GM19351 (cell line): ENCODE measurements at regions not wholly inside any gene's neighbourhood (a gene's known extent, or its start where the extent isn't known, plus 50 kb on each side); places are given as distances from the start of the nearest gene placed in this dataset.
"Not testable (repeated sequence)": the region's sequence is repeated elsewhere in the genome, so short reads cannot be mapped to it uniquely, and the experiment has no call there.

Experiments used
- ATAC-seq: cut with Tn5 transposase; IDR thresholded peaks from one replicate; pipeline ENCODE4 v1.9.1; 2021; ENCODE audit warnings: mild to moderate bottlenecking, moderate library complexity; ENCODE audit not compliant: unreplicated experiment

DNA sequence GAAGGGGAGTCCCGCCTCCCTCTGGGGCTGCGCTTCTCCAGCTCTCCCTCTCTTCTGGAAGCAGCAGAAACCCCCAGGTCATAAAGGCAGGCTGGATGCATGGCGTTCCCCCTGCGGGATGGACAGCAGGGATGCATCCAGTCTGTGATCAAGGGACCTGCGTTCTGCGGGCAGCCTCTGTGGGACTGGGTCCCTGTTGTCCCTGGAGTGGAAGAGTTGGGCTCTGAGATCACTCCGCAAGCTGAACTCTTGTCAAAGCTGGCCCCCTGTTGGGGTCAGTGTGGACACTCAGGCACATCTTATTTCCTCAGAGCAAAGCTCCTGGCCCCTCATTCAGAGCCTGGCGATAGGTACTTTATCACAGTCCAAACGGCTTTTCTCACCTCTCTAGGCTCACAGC is 341.2 kb downstream of the PTPRU start:
- ATAC-seq: no peak

DNA sequence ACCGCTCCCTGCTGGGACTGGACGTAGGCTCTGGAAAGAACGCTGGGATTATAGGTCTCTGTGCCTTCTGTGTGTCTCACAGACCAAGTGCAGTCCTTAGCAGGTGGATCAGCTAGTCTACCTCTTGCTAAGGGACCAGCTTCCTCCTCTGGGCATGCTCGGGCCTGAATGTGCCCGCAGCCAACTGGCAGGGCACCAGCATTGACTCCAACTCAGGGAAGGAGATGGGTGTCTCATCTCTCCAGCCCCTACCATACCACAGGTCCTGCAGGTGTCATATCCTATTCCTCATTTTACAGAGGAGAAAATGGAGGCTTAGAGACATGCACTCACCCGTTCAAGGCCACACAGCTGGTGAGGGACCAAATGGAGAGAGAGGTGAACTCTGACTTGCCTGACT is 340.2 kb downstream of the PTPRU start:
- no peak for ATAC-seq

DNA sequence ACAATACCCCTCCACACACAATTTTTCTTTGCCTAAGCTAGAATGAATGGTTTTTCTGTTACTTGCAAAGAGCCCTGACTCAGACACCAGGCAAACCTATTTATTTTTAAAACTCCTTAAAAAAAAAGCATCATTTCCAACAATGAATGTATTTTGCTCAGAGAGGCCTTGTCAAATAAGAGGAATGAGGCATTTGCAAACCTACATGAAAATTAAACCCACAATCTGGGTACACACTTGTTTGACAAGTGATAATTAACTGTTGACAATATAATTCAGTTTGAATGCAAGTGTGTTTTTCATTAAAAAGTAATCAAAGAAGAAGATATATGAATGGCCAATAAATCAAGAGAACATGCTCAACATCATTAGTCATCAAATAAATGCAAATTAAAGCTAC is 339.5 kb downstream of the PTPRU start:
- ATAC-seq: no peak

DNA sequence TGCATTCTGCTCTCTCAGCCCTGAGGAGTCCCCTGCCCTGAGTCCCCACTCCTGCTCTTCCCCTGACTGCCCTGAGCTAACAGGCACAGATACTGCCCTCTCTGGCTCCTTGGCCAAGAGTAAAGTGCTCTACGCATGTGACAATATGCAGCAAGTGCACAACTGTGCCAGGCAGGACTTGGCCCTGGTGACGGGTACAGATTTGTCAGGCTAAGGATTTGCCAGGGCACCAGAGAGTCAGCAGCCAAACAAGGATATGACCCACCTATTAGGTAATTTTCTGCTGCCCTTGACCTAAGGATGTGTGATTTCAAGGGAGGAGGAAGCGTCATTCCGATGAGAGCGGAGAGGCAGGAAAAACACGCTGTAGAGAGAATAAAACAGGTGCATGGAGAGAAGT is 339.0 kb downstream of the PTPRU start:
- no peak for ATAC-seq

DNA sequence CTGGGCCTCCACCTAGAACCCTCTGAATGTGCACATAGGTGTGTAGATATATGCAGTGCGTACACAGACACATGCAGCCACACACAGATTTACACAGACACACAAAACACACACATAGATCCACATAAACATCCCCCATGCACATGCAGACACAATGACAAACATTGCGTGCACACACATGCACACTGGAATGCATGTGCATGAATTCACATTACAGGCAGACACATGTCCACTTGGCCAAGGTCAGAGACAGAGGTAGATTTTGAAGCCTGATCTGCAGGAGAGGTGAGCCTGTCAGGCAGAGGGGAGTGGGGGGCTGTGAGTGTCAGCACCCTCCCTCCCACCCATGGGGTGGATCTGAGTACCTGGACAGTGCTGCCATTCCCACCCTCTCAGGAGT is 338.5 kb downstream of the PTPRU start:
- no peak for ATAC-seq

DNA sequence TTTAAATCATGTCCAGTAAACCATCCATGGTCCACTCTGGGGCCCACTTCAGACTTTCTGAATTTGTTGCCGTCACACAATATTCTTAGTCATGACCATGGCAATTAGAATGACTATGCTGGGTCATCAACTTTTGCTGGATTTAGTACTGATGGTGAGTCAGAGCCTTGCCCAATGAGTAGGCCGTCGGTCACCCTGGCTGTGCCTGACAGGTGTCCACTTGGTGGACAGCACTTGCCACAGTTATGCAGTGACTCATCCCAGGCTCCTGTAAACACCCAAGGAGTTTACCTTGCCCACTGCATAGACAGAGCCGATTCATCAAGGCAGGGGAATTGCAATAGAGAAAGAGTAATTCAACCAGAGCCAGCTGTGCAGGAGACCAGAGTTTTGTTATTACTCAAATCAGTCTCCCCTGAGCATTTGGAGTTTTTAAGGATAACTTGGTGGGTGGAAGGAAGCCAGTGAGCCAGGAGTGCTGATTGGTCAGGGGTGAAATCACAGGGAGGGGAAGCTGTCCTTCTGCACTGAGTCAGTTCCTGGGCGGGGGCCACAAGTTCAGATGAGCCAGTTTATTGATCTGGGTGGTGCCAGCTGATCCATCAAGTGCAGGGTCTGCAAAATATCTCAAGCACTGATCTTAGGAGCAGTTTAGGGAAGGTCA is 333.8 kb downstream of the PTPRU start:
- no peak for ATAC-seq

DNA sequence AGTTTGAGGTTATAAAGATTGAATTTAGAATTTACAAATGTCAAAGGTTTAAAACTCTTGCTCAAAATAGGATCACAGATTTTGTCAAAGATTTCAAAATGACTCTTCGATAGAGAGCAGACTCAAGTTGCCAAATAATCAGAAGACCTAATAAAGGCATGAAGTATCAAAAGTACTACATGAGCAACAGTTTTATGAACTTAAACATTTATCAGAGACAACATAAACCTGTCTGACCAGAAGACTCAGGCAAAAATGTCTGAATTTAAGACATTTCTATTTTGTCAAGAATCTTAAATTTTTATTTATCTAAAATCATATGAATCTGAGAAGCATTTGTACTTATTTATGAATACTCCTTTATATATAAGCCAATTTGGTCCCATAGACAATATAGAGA is 330.9 kb downstream of the PTPRU start:
- no peak for ATAC-seq

DNA sequence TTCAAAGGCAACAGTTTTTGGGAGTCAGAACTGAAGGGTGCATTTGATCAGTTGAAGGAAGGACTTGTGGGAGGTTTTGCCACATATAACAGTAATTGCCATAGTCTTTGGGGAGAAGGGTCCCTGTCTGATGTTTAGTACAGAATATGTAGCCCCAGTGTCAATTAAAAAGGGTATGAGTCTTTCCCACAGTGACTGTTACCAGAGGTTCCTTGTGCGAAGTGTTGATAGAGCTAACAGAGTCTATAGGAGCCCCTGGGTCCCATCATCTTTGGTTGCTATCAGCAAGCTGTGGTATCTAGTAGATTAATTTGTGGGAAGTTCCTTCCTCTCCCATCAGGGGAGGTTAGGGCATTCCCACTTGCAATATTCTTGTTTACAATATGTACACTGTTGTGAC is 329.2 kb downstream of the PTPRU start:
- no peak for ATAC-seq

DNA sequence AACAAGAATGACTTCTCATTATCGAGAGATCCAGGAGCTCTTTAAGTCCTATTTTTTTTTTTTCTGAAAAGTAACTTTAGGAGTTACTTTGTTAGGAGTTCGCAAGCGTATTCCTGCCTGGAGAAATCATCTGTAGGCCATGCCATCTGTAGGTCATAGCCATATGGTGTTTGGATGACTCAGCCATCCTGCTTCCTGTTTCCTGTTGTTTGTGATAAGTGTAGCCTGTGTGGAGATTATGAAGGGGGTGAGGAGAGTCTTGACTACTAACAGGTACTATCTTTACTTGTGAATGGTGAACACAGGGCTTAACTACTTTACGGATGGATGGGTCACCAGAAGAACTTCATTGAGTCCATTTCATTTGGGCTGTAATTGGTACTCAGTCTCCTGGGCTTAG is 327.2 kb downstream of the PTPRU start:
- ATAC-seq: no peak

DNA sequence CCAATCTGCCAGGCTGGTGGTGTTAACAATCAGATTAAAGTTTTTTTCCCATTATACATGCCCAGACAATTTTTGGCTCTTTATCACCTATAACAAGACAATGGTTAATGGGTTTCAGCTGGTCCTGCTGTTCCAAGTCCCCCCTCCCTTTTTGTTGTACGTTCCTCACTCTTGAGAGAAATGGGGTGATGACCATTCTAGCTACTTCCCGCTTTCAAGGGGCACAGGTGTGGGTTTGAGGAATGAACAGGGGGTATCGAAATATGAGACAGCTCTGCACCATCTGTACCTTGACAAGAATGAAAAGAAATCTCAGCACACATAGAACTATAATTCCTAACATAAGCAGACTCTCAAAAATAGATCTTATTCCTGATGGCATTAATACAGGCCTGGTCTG is 326.8 kb downstream of the PTPRU start:
- no peak for ATAC-seq

DNA sequence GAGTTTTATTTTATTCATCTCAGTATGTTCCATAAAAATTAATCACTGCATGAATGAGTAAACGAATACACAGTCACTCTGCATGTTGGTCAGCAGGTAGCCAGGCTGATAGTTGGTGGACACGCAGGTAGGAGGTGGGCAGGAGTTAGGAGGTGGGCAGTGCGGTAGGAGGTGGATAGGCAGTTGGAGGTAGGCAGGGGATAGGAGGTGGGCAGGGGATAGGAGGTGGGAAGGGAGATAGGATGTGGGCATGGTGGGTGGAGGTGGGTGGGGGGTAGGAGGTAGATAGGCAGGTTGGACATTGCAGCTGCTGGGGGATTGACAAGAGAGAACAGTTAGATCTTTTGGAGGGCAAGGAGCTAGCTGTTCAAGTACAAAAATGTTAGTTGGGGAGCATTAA is 322.7 kb downstream of the PTPRU start:
- ATAC-seq: no peak

DNA sequence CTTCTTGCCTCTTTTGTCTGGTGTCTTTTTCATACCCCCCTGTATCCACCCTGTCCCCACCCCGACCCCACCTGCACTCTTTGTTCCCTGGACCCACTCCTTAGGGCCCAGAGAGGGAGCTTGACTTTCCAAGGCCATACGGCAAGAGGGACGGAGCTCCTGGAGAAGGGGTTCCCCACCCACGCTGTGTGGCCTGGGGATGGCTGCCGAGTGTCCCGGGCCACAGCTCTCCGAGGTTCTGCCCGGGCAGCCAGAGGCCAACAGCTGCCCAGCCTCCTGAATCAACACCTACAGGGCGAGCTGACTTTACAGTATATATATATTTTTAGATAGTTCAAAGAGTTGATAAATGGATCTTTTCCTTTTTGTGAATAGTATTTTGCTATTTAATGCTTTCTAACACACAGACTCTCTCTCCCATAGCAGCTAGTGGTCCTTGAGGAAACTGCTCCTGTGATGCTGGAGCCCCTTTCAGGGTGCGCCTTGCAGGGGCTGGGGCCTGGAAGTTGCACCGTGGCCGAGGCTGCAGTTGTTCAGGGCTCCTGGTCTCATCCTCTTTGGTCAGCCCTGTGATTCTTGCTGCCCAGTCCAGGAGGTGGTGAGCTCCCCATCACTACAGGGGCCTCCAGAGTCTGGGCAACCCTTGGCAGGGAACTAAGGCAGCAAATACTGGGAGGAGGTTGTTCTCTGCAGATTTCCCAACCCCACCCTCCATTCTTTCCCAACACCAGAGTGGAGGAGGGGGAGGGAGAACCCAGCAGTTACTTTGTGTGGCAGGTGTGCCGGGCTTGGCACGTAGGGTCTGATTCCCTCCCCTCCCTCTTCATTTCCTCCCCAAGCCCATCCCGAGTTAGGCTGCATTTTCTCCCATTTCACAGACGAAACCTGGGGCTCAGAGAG is 321.6 kb downstream of the PTPRU start:
- no peak for ATAC-seq

DNA sequence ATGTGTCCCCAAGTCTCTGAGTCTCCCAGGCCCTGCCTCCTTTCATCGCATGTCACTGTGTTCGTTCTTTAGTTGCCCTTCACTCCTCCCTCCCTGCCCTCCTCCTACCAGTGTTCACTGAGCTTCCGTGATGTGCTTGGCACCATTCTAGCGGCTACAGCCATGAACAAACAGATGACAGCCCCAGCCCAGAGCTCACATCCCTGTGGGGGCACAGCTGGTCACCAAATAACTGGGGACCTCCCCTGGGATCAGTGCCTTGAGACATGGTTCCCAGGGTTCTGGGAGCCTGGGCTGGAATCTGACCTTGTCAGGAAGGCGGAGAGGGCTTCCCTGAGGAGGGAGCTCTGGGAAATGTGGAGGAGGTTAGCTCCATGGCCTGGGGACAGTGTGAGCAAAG is 320.7 kb downstream of the PTPRU start:
- ATAC-seq: no peak

DNA sequence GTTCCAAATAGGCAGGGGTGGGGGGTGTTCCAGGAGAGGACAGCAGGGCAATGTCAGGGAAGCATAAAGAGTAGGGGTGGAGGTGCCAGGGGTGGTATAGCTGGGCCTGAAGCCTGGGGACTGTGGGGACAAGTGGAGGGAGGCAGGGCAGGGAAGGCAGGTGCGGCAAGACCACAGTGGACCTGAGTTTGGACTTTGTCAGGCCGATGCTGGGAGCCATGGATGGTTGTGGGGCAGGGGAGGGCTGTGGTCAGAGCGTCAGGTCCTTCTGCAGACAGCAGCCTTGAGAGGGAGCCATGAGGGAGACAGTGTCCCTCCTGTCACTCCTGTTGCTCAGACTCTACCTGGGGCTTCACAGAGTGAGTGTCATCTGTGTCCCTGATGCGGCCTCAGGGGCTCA is 320.3 kb downstream of the PTPRU start:
- no peak for ATAC-seq

DNA sequence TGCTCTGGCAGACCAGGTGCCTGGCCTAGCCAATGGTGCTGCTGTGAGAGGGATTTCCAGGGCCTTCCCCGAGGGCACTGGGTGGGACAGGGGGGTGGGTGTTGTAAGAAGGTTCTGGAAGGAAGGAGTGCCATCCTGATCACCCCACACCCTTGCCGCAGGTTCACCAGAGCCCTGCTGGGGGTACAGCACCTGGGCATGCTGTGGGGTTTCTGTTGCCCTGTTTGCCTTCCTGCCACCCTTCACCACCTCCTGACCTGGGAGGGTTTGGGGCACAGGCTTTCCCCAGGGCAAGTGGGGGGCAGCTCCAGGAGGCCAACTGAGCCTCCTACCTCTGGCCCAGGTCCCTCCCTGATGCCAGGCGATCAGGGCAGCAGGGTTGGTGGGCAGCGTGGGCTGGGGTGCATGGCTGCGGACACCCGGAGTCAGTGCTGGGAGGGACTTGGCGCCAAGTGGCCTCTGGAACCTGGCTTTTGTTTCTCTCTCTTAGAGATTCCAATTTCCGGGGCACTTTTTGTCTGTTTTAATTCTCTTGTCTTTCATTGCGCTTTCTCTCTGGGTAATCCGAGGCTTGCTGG is 318.8 kb downstream of the PTPRU start:
- ATAC-seq: no peak

DNA sequence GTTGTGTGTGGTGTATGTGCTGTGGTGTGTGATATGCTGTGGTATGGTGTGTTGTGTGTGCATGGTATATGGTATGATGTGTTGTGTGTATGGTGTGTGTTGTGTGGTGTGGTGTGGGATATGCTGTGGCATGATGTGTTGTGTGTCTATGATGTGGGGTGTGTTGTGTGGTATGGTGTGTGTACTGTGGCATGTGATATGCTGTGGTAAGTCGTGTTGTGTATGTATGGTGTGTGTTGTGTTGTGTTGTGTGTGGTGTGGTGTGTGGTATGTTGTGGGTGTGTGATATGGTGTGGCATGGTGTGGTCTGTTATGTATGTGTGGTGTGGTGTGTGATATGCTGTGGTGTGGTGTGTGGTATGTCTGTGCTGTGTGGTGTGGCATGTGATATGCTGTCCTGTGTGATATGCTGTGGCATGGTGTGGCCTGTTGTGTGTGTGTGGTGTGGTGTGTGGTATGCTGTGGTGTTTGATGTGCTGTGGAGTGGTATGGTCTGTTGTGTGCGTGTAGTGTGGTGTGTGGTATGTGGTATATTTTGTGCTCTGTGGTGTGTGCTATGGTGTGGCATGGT is 318.0 kb downstream of the PTPRU start:
- no peak for ATAC-seq

DNA sequence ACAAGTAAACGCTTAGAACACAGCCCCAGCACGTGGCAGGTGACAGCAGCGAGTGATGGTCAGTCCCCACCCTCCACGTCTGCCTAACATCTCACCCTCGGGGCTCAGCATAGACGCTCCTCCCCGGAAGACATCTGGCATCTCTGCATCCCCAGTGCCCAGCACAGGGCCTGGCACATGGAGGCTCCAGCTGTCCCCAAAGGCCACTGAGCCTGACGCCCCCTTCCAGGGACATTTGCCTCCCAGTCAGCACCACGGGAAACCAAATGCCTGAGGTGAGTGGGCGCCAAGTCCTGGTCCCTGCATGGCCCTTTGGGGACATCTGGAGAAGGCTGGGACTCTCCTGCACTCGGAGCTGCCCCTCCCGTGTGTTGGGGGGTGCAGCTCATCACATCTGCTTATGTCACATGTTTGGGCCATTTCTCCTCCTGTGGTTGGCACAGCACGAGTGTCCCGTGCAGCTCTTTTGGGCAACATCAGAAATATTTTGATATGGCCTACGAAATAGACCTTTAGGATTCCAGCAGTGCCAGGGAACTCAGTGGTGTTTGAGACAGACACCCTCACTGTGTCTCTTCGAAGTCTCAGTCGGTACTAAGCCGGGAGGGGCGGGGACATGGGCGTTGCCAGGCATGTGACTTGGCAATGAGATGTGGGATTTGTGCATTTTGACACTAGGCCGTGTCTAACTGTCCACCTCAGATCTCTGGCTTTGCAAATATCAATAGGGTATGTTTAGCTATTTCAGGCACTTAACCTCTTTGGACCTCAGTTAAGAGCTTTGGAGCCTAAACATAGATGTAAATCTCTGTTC is 315.0 kb downstream of the PTPRU start:
- ATAC-seq: no peak

DNA sequence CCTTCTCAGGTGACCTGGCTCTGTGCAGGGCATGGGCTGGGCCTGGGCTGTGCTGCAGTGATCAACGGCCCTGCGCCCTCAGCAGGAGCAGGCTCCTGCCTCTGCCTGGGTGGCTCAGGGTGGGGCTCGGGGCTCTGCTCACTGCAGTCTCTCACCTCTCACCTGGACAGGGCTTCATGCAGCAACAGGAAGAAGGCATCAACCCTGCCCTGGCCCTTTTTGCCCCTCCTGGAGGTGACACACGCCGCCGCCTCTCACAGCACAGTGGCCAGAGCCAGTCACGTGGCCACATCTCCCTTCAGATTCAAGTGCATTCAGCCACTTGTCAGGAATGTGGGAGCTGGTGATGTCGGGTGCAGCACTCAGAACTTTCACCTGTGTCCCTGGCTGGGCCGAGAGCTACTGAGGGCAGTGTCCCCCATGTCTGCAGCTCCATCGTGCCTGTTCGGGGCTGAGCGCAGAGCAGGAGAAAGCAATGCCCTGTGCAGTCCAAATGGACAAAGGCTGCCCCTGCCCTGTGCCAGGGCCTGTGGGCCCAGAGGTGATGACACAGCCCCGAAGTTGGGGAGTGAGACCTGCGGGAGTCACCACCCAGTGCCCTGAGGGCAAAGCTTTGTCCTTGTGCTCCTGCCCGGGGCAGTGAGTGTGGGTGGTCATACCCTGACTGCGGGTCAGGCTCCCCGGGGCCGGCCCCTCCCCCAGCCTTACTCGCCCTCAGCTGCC is 314.0 kb downstream of the PTPRU start:
- no peak for ATAC-seq

DNA sequence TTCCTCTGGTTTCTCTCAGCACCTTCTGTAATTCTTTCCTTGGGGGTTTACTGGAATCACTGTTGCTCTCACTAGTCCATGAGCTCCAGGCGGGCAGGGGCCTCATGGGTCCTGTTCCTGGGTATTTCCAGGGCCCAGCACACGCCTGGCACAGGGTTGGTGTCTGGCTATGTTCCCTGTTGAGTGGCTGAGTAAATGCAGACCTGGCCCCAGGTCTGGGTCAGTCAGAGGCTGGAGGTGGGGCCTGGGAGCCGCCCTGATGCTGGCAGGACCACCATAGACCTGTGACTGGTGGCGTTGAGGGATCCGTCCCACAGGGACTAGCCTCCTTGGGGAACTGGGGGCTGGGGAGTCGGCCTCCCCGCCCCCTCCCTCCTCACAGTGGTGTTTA is 313.4 kb downstream of the PTPRU start:
- not testable (repeated sequence) for ATAC-seq

DNA sequence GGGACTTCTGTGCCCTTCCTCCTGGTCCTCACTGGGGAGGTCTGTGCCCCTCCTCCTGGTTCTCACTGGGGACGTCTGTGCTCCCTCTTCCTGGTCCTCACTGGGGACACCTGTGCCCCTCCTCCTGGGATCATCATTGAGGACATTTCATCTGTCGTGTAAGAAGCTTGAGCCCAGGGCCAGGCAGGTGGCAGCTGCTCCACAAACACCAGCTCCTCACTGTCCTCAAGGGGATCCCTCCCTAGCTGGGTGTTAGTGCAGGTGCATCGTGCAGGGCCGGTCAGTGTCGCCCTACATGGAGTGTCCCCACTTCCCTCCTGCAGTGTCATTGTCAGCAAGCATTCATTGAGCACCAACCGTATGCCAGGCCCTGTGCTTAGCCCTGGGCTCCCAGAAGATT is 312.7 kb downstream of the PTPRU start:
- no peak for ATAC-seq
